CD14-positive monocyte (primary cell): ENCODE measurements at regions not wholly inside any gene's neighbourhood (a gene's known extent, or its start where the extent isn't known, plus 50 kb on each side); places are given as distances from the start of the nearest gene placed in this dataset.

Experiments
- DNase-seq, 3 donors: peaks; one replicate each; pipeline ENCODE4 v3.0.0-alpha.2; 2011 to 2022
- H2AFZ ChIP-seq: 2 replicates; pipeline ENCODE4 v1.6.0; 2012; ENCODE audit warnings: mild to moderate bottlenecking, low read depth, low read length, inconsistent platforms; ENCODE audit not compliant: insufficient read depth, poor library complexity, severe bottlenecking
- H3K27ac ChIP-seq, 2 donors: 1 replicate in 1 of 2; 2 replicates in 1 of 2; pipeline ENCODE4 v1.5.1; 2012 to 2013; ENCODE audit warnings: low read length in 2 of 2, control low read depth in 1 of 2, inconsistent platforms in 1 of 2, low read depth in 1 of 2, mild to moderate bottlenecking in 1 of 2
- H3K27me3 ChIP-seq, 2 donors: one replicate each; pipeline versions ENCODE4 v1.6.0 to v1.6.1; 2011 to 2013; ENCODE audit warnings: low read length in 2 of 2; ENCODE audit not compliant: control insufficient read depth in 2 of 2, insufficient read depth in 2 of 2
- H3K36me3 ChIP-seq, 2 donors: replicated peaks in 1 of 2; 1 replicate in 1 of 2; 2 replicates in 1 of 2; pipeline versions ENCODE4 v1.5.1 to v1.6.1; 2012 to 2013; ENCODE audit warnings: low read length in 2 of 2, control low read depth in 1 of 2, inconsistent platforms in 1 of 2, mild to moderate bottlenecking in 1 of 2; ENCODE audit not compliant: insufficient read depth in 2 of 2, control insufficient read depth in 1 of 2
- H3K4me1 ChIP-seq, 2 donors: 1 replicate in 1 of 2; 2 replicates in 1 of 2; pipeline versions ENCODE4 v1.5.1 to v1.6.1; 2012 to 2013; ENCODE audit warnings: low read length in 2 of 2, control low read depth in 1 of 2, inconsistent platforms in 1 of 2, mild to moderate bottlenecking in 1 of 2, moderate library complexity in 1 of 2; ENCODE audit not compliant: insufficient read depth in 2 of 2, control insufficient read depth in 1 of 2
- H3K4me2 ChIP-seq: replicated peaks from 2 replicates; pipeline ENCODE3; 2012; ENCODE audit warnings: low read length, moderate library complexity, mild to moderate bottlenecking; ENCODE audit not compliant: poor library complexity, severe bottlenecking; ENCODE audit errors: extremely low read depth
- H3K4me3 ChIP-seq, 3 experiments: fragments of 200-600 bp in 1 of 3; sonication (generic) in 1 of 3; replicated peaks in 1 of 3; 1 replicate in 2 of 3; 2 replicates in 1 of 3; pipeline ENCODE4 v1.5.1; 2011 to 2013; ENCODE audit warnings: low read length in 3 of 3, mild to moderate bottlenecking in 3 of 3, control low read depth in 2 of 3, low read depth in 2 of 3, inconsistent platforms in 1 of 3, moderate library complexity in 1 of 3
- H3K79me2 ChIP-seq: 2 replicates; pipeline ENCODE4 v1.6.0; 2012; ENCODE audit warnings: mild to moderate bottlenecking, control low read depth, inconsistent platforms, low read length, moderate library complexity; ENCODE audit not compliant: insufficient read depth
- H3K9ac ChIP-seq: 2 replicates; pipeline ENCODE4 v1.6.0; 2017; ENCODE audit warnings: low read length, mild to moderate bottlenecking; ENCODE audit not compliant: insufficient read depth, poor library complexity, severe bottlenecking
- H3K9me3 ChIP-seq, 2 donors: replicated peaks in 1 of 2; 1 replicate in 1 of 2; 2 replicates in 1 of 2; pipeline versions ENCODE4 v1.5.1 to v1.6.1; 2012 to 2013; ENCODE audit warnings: low read length in 2 of 2, control low read depth in 1 of 2; ENCODE audit not compliant: control insufficient read depth in 1 of 2, insufficient read depth in 1 of 2
- H4K20me1 ChIP-seq: 2 replicates; pipeline ENCODE4 v1.6.0; 2012; ENCODE audit warnings: mild to moderate bottlenecking, low read length, control low read depth, moderate library complexity; ENCODE audit not compliant: insufficient read depth
- H3K27ac Mint-ChIP-seq, 7 donors: one replicate each; pipeline ENCODE4 v1.8.0; 2020; ENCODE audit warnings: mild to moderate bottlenecking in 7 of 7, mixed read lengths in 7 of 7, moderate library complexity in 6 of 7, inconsistent platforms in 2 of 7
- H3K27me3 Mint-ChIP-seq, 3 donors: one replicate each; pipeline ENCODE4 v1.8.0; 2021 to 2022; ENCODE audit warnings: low read depth in 3 of 3, mild to moderate bottlenecking in 3 of 3, mixed read lengths in 3 of 3, moderate library complexity in 3 of 3, inconsistent platforms in 1 of 3
- H3K36me3 Mint-ChIP-seq, 2 donors: one replicate each; pipeline ENCODE4 v1.8.0; 2020; ENCODE audit warnings: mixed read lengths in 2 of 2, inconsistent platforms in 1 of 2, mild to moderate bottlenecking in 1 of 2
- H3K4me1 Mint-ChIP-seq: one replicate; pipeline ENCODE4 v1.8.0; 2020; ENCODE audit warnings: mild to moderate bottlenecking, mixed read lengths
- H3K4me3 Mint-ChIP-seq, 2 donors: one replicate each; pipeline ENCODE4 v1.8.0; 2020; ENCODE audit warnings: mild to moderate bottlenecking in 2 of 2, mixed read lengths in 2 of 2, moderate library complexity in 1 of 2
- H3K9me3 Mint-ChIP-seq, 7 donors: one replicate each; pipeline ENCODE4 v1.8.0; 2020 to 2022; ENCODE audit warnings: mixed read lengths in 7 of 7, mild to moderate bottlenecking in 6 of 7, moderate library complexity in 6 of 7, inconsistent platforms in 2 of 7
- WGBS: methylation state at CpG from one replicate; pipeline ENCODE4 v1.1.5; 2013; ENCODE audit warnings: missing lambda C conversion rate; ENCODE audit not compliant: insufficient coverage; 5-methylcytosine and 5-hydroxymethylcytosine counted together
- intact Hi-C, 2 donors: fragments of 100-400 bp; cut with micrococcal nuclease; formaldehyde crosslinking; loops; one replicate each; pipeline versions ENCODE4 v1.15.0 to v1.15.1; 2023
- TF ChIP-seq, protein P1 (sequence below): fragments of 200-600 bp; IDR thresholded peaks from one replicate; pipeline ENCODE4 v1.8.0; 2022; ENCODE audit warnings: antibody characterized with exemption, mild to moderate bottlenecking

DNA sequence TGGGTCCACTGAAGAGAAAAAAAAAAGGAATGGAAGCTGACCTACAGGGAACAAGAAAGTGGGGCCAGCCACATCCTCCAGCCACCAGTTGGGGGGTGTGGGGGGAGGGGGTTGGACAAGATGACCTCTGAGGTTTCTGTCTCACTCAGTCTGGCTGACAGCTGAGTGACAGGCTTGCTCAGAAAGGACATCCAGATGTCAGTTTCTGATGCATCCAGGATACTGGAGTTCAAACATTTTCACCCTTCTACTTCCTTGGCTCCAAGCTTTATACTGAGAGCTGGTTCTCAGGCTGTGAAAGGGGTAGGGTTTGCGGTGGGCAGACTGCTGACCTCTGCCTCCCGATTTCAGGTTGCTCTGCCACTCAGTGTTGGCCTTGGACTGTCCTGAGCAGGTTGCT lies 2178.3 kb downstream of the TP53TG3F start:
- no peak overlapping the region for H2AFZ ChIP-seq
- Mint-ChIP-seq H3K27me3 (peaks cover 0 to 2% (median 0%) of the 10 kb centered on the region in 3 donors), H3K27ac (no peak overlapping the region), H3K4me1 (no peaks in the 10 kb centered on the region), H3K9me3 (peaks cover 18 to 57% (median 21%) of the 10 kb centered on the region in 7 donors), H3K36me3 (no peaks in the 10 kb centered on the region), H3K4me3 (no peak overlapping the region)
- 61% methylated on average over 2 of the region's 2 CpGs for WGBS
- no peaks in the 10 kb centered on the region for H3K27me3 ChIP-seq
- no peaks in the 10 kb centered on the region for H3K79me2 ChIP-seq
- H3K9ac ChIP-seq = no peak overlapping the region
- DNase-seq = no peak
- peaks cover 54 to 66% of the 10 kb centered on the region in 2 donors for H3K9me3 ChIP-seq
- no peak overlapping the region for H3K4me3 ChIP-seq
- TF ChIP-seq, protein P1, sequence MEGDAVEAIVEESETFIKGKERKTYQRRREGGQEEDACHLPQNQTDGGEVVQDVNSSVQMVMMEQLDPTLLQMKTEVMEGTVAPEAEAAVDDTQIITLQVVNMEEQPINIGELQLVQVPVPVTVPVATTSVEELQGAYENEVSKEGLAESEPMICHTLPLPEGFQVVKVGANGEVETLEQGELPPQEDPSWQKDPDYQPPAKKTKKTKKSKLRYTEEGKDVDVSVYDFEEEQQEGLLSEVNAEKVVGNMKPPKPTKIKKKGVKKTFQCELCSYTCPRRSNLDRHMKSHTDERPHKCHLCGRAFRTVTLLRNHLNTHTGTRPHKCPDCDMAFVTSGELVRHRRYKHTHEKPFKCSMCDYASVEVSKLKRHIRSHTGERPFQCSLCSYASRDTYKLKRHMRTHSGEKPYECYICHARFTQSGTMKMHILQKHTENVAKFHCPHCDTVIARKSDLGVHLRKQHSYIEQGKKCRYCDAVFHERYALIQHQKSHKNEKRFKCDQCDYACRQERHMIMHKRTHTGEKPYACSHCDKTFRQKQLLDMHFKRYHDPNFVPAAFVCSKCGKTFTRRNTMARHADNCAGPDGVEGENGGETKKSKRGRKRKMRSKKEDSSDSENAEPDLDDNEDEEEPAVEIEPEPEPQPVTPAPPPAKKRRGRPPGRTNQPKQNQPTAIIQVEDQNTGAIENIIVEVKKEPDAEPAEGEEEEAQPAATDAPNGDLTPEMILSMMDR = no peak
- intact Hi-C loops = no loop called here
- H3K4me1 ChIP-seq = no peaks in the 10 kb centered on the region
- H3K36me3 ChIP-seq = no peaks in the 10 kb centered on the region
- H3K27ac ChIP-seq = no peak overlapping the region
- H4K20me1 ChIP-seq = no peaks in the 10 kb centered on the region
- no peak overlapping the region for H3K4me2 ChIP-seq

DNA sequence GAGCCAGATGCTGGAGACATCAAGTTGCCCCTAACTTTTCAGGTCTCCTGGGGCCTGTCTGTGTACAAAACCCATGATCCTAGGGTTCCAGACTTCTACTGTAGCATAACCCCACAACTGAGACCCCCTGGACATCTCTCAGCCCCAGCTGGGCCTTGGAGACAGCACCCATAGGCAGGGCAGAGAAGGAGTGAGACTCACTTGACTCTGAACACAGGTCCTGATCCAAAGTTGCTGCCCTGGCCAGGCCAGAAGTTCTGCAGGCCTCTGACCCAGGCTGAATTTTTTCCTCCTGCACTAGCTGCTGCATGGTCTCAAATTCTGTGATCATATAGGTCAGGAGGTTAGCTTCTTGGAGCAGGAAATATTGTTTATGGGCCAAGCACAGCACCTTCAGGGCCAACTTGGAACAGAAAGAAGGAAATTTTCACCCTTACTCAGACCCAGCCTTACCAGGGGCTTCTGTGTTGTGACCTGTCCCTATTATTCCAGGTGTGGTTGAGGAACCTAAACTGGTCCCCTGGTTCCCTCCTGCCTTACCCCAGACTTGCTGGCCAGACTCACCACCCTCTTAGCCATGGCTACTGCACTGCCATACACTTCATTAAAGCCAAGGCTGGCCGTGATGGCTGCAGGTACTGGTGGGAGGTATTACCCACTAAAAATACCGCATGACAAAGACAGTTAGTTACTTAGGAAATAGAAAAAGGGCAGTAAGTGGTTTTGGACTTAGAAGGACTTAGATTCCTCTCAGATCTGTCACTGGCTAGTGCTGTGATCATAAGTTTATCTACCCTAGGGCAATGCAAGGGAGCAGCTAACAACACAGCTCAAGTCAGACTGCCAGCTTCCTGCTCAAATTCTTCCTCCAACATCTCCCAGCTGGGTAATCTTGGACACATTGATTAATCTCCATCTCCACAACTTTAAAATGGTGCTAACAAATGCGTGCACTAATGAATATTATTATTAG lies 2180.1 kb downstream of the TP53TG3F start:
- Histone ChIP-seq H3K9ac (no peak overlapping the region), H3K4me2 (no peak overlapping the region), H3K27me3 (no peaks in the 10 kb centered on the region), H3K27ac (no peak overlapping the region), H3K36me3 (no peaks in the 10 kb centered on the region), H4K20me1 (no peaks in the 10 kb centered on the region), H3K4me1 (no peaks in the 10 kb centered on the region), H3K79me2 (no peaks in the 10 kb centered on the region), H3K4me3 (no peak overlapping the region), H2AFZ (no peak overlapping the region), H3K9me3 (peaks cover 69 to 83% of the 10 kb centered on the region in 2 donors)
- H3K27me3 Mint-ChIP-seq = peaks cover 0 to 2% (median 0%) of the 10 kb centered on the region in 3 donors
- intact Hi-C loops = no loop called here
- H3K36me3 Mint-ChIP-seq = no peaks in the 10 kb centered on the region
- no peak overlapping the region for H3K4me3 Mint-ChIP-seq
- no peaks in the 10 kb centered on the region for H3K4me1 Mint-ChIP-seq
- TF ChIP-seq, protein P1 = no peak
- no peak overlapping the region for H3K27ac Mint-ChIP-seq
- H3K9me3 Mint-ChIP-seq = peaks cover 26 to 72% (median 29%) of the 10 kb centered on the region in 7 donors
- no peak for DNase-seq
- no CpG with 5 or more reads among the region's 3 CpGs for WGBS
